H1 (cell line): ENCODE measurements at regions not wholly inside any gene's neighbourhood (a gene's known extent, or its start where the extent isn't known, plus 50 kb on each side); places are given as distances from the start of the nearest gene placed in this dataset.

Source experiments
- CTCF ChIA-PET: fragments of 300-600 bp; sonication (Branson Sonifier 250); formaldehyde crosslinking; loops from one replicate; lab custom pipeline; 2021; ENCODE audit not compliant: partially characterized antibody; lab: Charles Lee
- POLR2A ChIA-PET: fragments of 300-600 bp; sonication (Branson Sonifier 250); formaldehyde crosslinking; loops from one replicate; lab custom pipeline; 2021; ENCODE audit warnings: inconsistent platforms; ENCODE audit not compliant: partially characterized antibody; lab: Charles Lee
- DNase-seq, 2 experiments: peaks; one replicate each; pipeline versions ENCODE4 v3.0.0 to v3.0.0-alpha.2; 2010 to 2022; ENCODE audit warnings: low spot score in 2 of 2, low read depth in 1 of 2, mixed read lengths in 1 of 2
- FAIRE-seq: peaks from 2 replicates; lab custom pipeline; 2011; peaks lifted over from hg19 to GRCh38; lab: Jason Lieb, UNC
- H2AFZ ChIP-seq: 2 replicates; pipeline ENCODE4 v1.8.1; 2012; ENCODE audit warnings: low read length, inconsistent platforms
- H2AK5ac ChIP-seq: 2 replicates; pipeline ENCODE4 v1.6.1; 2013; ENCODE audit warnings: low read depth, low read length
- H2BK120ac ChIP-seq: replicated peaks from 2 replicates; pipeline ENCODE3; 2013; ENCODE audit warnings: low read depth, low read length, inconsistent platforms
- H2BK12ac ChIP-seq: 2 replicates; pipeline ENCODE4 v1.6.1; 2013; ENCODE audit warnings: low read depth, low read length
- H2BK15ac ChIP-seq: 2 replicates; pipeline ENCODE4 v1.6.1; 2013; ENCODE audit warnings: low read length
- H2BK20ac ChIP-seq: 2 replicates; pipeline ENCODE4 v1.6.1; 2013; ENCODE audit warnings: low read length
- H2BK5ac ChIP-seq: 2 replicates; pipeline ENCODE4 v1.6.1; 2013; ENCODE audit warnings: low read depth, low read length
- H3K14ac ChIP-seq: 2 replicates; pipeline ENCODE4 v1.6.1; 2013; ENCODE audit warnings: inconsistent platforms; ENCODE audit not compliant: insufficient read length
- H3K18ac ChIP-seq: 2 replicates; pipeline ENCODE4 v1.6.1; 2013; ENCODE audit warnings: low read length; ENCODE audit errors: extremely low read depth
- H3K23ac ChIP-seq: 2 replicates; pipeline ENCODE4 v1.6.1; 2013; ENCODE audit warnings: inconsistent platforms; ENCODE audit not compliant: insufficient read length
- H3K23me2 ChIP-seq: 2 replicates; pipeline ENCODE4 v1.6.1; 2013; ENCODE audit warnings: low read depth, low read length
- H3K27ac ChIP-seq: 2 replicates; pipeline ENCODE4 v1.6.1; 2011; ENCODE audit warnings: low read depth, low read length, inconsistent platforms
- H3K27me3 ChIP-seq, 4 experiments: replicated peaks in 1 of 4; 1 replicate in 1 of 4; 2 replicates in 3 of 4; pipeline versions ENCODE4 v1.6.1 to v1.8.1; 2011 to 2013; ENCODE audit warnings: low read length in 3 of 4, mild to moderate bottlenecking in 3 of 4, inconsistent platforms in 2 of 4, mixed read lengths in 2 of 4, moderate library complexity in 1 of 4; ENCODE audit not compliant: control insufficient read depth in 3 of 4, insufficient read depth in 3 of 4; ENCODE audit errors: extremely low read depth in 1 of 4
- H3K36me3 ChIP-seq, 4 experiments: 2 replicates each; pipeline versions ENCODE4 v1.6.1 to v1.8.1; 2011 to 2013; ENCODE audit warnings: mild to moderate bottlenecking in 4 of 4, low read length in 3 of 4, moderate library complexity in 2 of 4, control low read depth in 1 of 4, inconsistent platforms in 1 of 4; ENCODE audit not compliant: insufficient read depth in 4 of 4, control insufficient read depth in 2 of 4
- H3K4ac ChIP-seq: replicated peaks from 2 replicates; pipeline ENCODE3; 2013; ENCODE audit warnings: low read length, low read depth, mixed read lengths, inconsistent platforms; ENCODE audit not compliant: insufficient read length
- H3K4me1 ChIP-seq, 4 experiments: replicated peaks in 1 of 4; 1 replicate in 1 of 4; 2 replicates in 3 of 4; pipeline versions ENCODE4 v1.6.1 to v1.8.1; 2011 to 2013; ENCODE audit warnings: low read length in 3 of 4, inconsistent platforms in 2 of 4, mixed read lengths in 1 of 4; ENCODE audit not compliant: insufficient read depth in 4 of 4, control insufficient read depth in 3 of 4
- H3K4me2 ChIP-seq, 2 experiments: 2 replicates each; pipeline versions ENCODE4 v1.6.1 to v1.8.1; 2011 to 2013; ENCODE audit warnings: low read depth in 2 of 2, low read length in 2 of 2, control low read depth in 1 of 2, inconsistent platforms in 1 of 2, mild to moderate bottlenecking in 1 of 2; ENCODE audit not compliant: insufficient read depth in 1 of 2
- H3K4me3 ChIP-seq, 4 experiments: fragments of 200-600, 300-600 bp in 1 of 4; sonication (generic), shearing (Covaris generic), sonication (Bioruptor Twin) in 1 of 4; 2 replicates each; pipeline versions ENCODE4 v1.5.1 to v1.8.1; 2011 to 2016; ENCODE audit warnings: low read length in 4 of 4, low read depth in 3 of 4, control low read depth in 2 of 4, inconsistent platforms in 2 of 4, mild to moderate bottlenecking in 2 of 4, mixed read lengths in 1 of 4, moderate library complexity in 1 of 4; ENCODE audit not compliant: insufficient read depth in 2 of 4; ENCODE audit errors: extremely low read depth in 1 of 4
- H3K56ac ChIP-seq: replicated peaks from 2 replicates; pipeline ENCODE3; 2013; ENCODE audit warnings: low read depth, mild to moderate bottlenecking, mixed read lengths, low read length, inconsistent platforms; ENCODE audit not compliant: insufficient read length
- H3K79me1 ChIP-seq: 2 replicates; pipeline ENCODE4 v1.6.1; 2013; ENCODE audit warnings: low read depth, low read length, control low read depth
- H3K79me2 ChIP-seq, 2 experiments: 2 replicates each; pipeline versions ENCODE4 v1.6.1 to v1.8.1; 2012 to 2013; ENCODE audit warnings: low read length in 2 of 2, mild to moderate bottlenecking in 2 of 2, inconsistent platforms in 1 of 2; ENCODE audit not compliant: insufficient read depth in 2 of 2, control insufficient read depth in 1 of 2
- H3K9ac ChIP-seq, 4 experiments: replicated peaks in 1 of 4; 1 replicate in 1 of 4; 2 replicates in 3 of 4; pipeline versions ENCODE4 v1.6.1 to v1.8.1; 2011 to 2013; ENCODE audit warnings: low read depth in 3 of 4, low read length in 3 of 4, control low read depth in 2 of 4, mild to moderate bottlenecking in 2 of 4, moderate library complexity in 2 of 4, inconsistent platforms in 1 of 4; ENCODE audit errors: extremely low read depth in 1 of 4
- H3K9me3 ChIP-seq, 2 experiments: 2 replicates each; pipeline versions ENCODE4 v1.6.1 to v1.8.1; 2012 to 2013; ENCODE audit warnings: mild to moderate bottlenecking in 2 of 2, moderate library complexity in 2 of 2, control low read depth in 1 of 2, inconsistent platforms in 1 of 2, low read depth in 1 of 2, low read length in 1 of 2, mixed read lengths in 1 of 2; ENCODE audit not compliant: insufficient read depth in 2 of 2
- H4K20me1 ChIP-seq, 2 experiments: replicated peaks in 1 of 2; 2 replicates each; pipeline versions ENCODE3 to v1.8.1; 2011 to 2013; ENCODE audit warnings: inconsistent platforms in 2 of 2, low read length in 2 of 2, mild to moderate bottlenecking in 1 of 2; ENCODE audit not compliant: insufficient read depth in 2 of 2, control insufficient read depth in 1 of 2
- H4K5ac ChIP-seq: 2 replicates; pipeline ENCODE4 v1.6.1; 2013; ENCODE audit warnings: low read length, low read depth, mixed read lengths, inconsistent platforms; ENCODE audit not compliant: insufficient read length
- H4K8ac ChIP-seq: 2 replicates; pipeline ENCODE4 v1.8.0; 2013; ENCODE audit warnings: mild to moderate bottlenecking, moderate library complexity, low read length, inconsistent platforms; ENCODE audit not compliant: insufficient read depth; ENCODE audit errors: extremely low read depth
- H4K91ac ChIP-seq: replicated peaks from 2 replicates; pipeline ENCODE3; 2013; ENCODE audit warnings: low read length, mixed read lengths, inconsistent platforms; ENCODE audit not compliant: insufficient read length
- BACH1 ChIP-seq: IDR thresholded peaks from 2 replicates; pipeline ENCODE4 v1.6.1; 2012; ENCODE audit warnings: low read length, improper control_type of control experiment
- BRCA1 ChIP-seq: IDR thresholded peaks from 2 replicates; pipeline ENCODE4 v1.6.1; 2012; ENCODE audit warnings: low read depth, low read length, improper control_type of control experiment
- CBX5 ChIP-seq: fragments of 300-800, 300-1000 bp; sonication (generic); IDR thresholded peaks from 2 replicates; pipeline ENCODE4 v1.7.1; 2016; ENCODE audit warnings: antibody characterized with exemption, low read length, low read depth
- EP300 ChIP-seq, 2 experiments: IDR thresholded peaks; 1 replicate in 1 of 2; 2 replicates in 1 of 2; pipeline ENCODE4 v1.6.1; 2011 to 2012; ENCODE audit warnings: low read depth in 2 of 2, low read length in 2 of 2, mild to moderate bottlenecking in 2 of 2, borderline replicate concordance in 1 of 2, inconsistent platforms in 1 of 2, moderate library complexity in 1 of 2
- GABPA ChIP-seq: IDR thresholded peaks from 2 replicates; pipeline ENCODE4 v1.6.1; 2011; ENCODE audit warnings: mild to moderate bottlenecking, low read length, moderate library complexity, borderline replicate concordance; ENCODE audit not compliant: insufficient read depth
- GTF2F1 ChIP-seq: IDR thresholded peaks from 2 replicates; pipeline ENCODE4 v1.6.1; 2012; ENCODE audit warnings: low read depth, low read length, improper control_type of control experiment, borderline replicate concordance
- JUN ChIP-seq: IDR thresholded peaks from 2 replicates; pipeline ENCODE4 v1.6.1; 2011; ENCODE audit warnings: low read depth, mild to moderate bottlenecking, improper control_type of control experiment, low read length
- KDM4A ChIP-seq: IDR thresholded peaks from one replicate; pipeline ENCODE4 v1.7.1; 2012; ENCODE audit warnings: low read depth, mild to moderate bottlenecking, moderate library complexity, low read length, inconsistent platforms; ENCODE audit not compliant: severe bottlenecking
- POLR2AphosphoS5 ChIP-seq: IDR thresholded peaks from 2 replicates; pipeline ENCODE4 v1.6.1; 2011; ENCODE audit warnings: low read depth, low read length
- POU5F1 ChIP-seq: IDR thresholded peaks from 2 replicates; pipeline ENCODE4 v1.6.1; 2011; ENCODE audit warnings: low read depth, mild to moderate bottlenecking, low read length, moderate library complexity
- SP2 ChIP-seq: IDR thresholded peaks from 2 replicates; pipeline ENCODE4 v1.6.1; 2012; ENCODE audit warnings: mild to moderate bottlenecking, low read length, inconsistent platforms
- TBP ChIP-seq: IDR thresholded peaks from 2 replicates; pipeline ENCODE4 v1.6.1; 2011; ENCODE audit warnings: low read depth, low read length, improper control_type of control experiment
- WGBS, 2 experiments: shearing (Covaris generic) in 1 of 2; methylation state at CpG; one replicate each; pipeline versions ENCODE4 v1.1.6 to v1.1.7; 2013 to 2015; ENCODE audit warnings: low lambda C conversion rate in 2 of 2, mixed read lengths in 2 of 2, inconsistent platforms in 1 of 2, low coverage in 1 of 2, missing lambda C conversion rate in 1 of 2; ENCODE audit not compliant: insufficient replicate concordance in 2 of 2, insufficient coverage in 1 of 2, insufficient read length in 1 of 2; ENCODE audit errors: extremely low coverage in 1 of 2, missing lambda C conversion rate in 1 of 2; 5-methylcytosine and 5-hydroxymethylcytosine counted together

DNA sequence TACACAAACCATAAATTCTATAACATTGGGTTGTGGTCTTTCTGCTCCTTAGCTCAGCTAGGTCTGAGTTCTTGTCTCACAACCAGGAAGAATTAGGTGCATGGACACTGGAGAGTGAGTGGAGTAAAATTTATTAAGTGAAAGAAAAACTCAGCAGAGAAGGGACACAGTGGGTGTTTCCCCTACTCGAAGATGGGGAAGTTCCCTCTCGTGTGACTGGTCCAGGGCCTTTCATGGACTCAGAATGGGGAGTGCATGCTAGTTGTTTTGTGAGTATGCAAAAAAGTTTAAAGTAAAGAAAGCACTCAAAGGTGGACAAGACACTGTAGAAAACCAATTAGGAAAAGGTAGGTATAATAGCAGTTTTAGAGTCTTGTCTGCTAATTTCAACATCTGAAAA is 215.5 kb upstream of the RORA start:
- Histone ChIP-seq H2BK12ac (no peak overlapping the region), H3K79me1 (no peaks in the 10 kb centered on the region), H3K4me2 (no peak overlapping the region), H4K5ac (no peak overlapping the region), H3K56ac (no peak overlapping the region), H4K20me1 (no peaks in the 10 kb centered on the region), H3K4me3 (no peak overlapping the region), H2AK5ac (no peak overlapping the region), H3K14ac (no peak overlapping the region), H3K36me3 (no peaks in the 10 kb centered on the region), H3K18ac (no peak overlapping the region), H2BK15ac (no peak overlapping the region), H3K79me2 (no peaks in the 10 kb centered on the region), H4K8ac (no peak overlapping the region), H3K9ac (no peak overlapping the region), H2AFZ (no peak overlapping the region), H2BK5ac (no peak overlapping the region), H3K23ac (no peak overlapping the region), H3K23me2 (no peaks in the 10 kb centered on the region; the same call in 1 of the 2 replicates), H3K27ac (no peak overlapping the region), H3K27me3 (no peaks in the 10 kb centered on the region), H2BK120ac (no peak overlapping the region), H3K4me1 (no peaks in the 10 kb centered on the region; a peak in 1 of 7 replicates), H4K91ac (no peak overlapping the region), H2BK20ac (no peak overlapping the region), H3K4ac (no peak overlapping the region), H3K9me3 (no peaks in the 10 kb centered on the region)
- DNase-seq (no peak), FAIRE-seq (no peak)
- CTCF ChIA-PET, result interaction anchor here (1.5 kb wide), 1 partner anchor 8 kb away, joined by 3 read pairs; no protein-coding TSS in a partner anchor
- WGBS, 2 experiments, result 80% methylated on average over 2 of the region's 2 CpGs; no CpG with 5 or more reads in 1 of the 2 experiments
- POLR2A ChIA-PET, result no interaction called here
- TF ChIP-seq POLR2AphosphoS5 (no peak), GABPA (no peak), TBP (no peak), KDM4A (no peak), JUN (no peak), GTF2F1 (no peak), EP300 (IDR thresholded peaks at IDR 0.05; ENCODE audit: borderline replicate concordance in 1 of 2, low read depth in 2 of 2, low read length in 2 of 2) (no peak), SP2 (no peak), CBX5 (no peak), BACH1 (no peak), BRCA1 (no peak), POU5F1 (no peak)
